ENCODE measurements at regions not wholly inside any gene's neighbourhood (a gene's known extent, or its start where the extent isn't known, plus 50 kb on each side); places are given as distances from the start of the nearest gene placed in this dataset.

DNA sequence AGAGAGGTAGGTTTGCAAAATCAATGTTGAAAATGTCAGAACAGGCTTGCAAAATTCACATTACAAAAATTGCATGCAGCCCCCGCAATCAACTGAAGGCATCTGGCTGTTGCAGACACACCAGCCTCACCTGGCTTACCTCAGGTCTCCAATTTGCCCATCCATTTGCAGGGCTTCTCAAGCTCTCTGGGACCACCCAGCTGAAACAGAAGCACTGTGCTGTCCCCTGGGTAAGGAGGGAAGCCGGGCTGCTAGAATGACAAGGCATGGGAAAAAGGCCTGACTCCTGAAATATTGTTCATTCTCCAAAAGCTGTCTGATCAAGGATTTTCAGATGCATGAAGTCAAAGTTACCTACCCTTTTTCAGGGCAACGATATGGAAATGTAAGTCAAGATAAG lies 52.6 kb upstream of the CD93 start:
- Mint-ChIP-seq H3K27ac (no peak overlapping the region), H3K9me3 (peaks cover 0 to 2% (median 0%) of the 10 kb centered on the region in 7 donors), H3K4me1 (peaks cover 6 to 24% (median 16%) of the 10 kb centered on the region in 4 donors), H3K4me3 (no peak overlapping the region), H3K27me3 (peaks cover 4% of the 10 kb centered on the region), H3K36me3 (no peaks in the 10 kb centered on the region)
- no peaks in the 10 kb centered on the region for H3K36me3 ChIP-seq (ENCODE audit: control insufficient read depth, insufficient read depth, low read length)
- no peak overlapping the region for H3K27ac ChIP-seq (ENCODE audit: insufficient read depth, low read length, poor library complexity, severe bottlenecking)
- ATAC-seq (ENCODE audit: low read depth in 2 of 2) = no peak
- no peak for DNase-seq
- no peaks in the 10 kb centered on the region for H3K9me3 ChIP-seq (ENCODE audit: control insufficient read depth in 2 of 2, low read length in 2 of 2)
- peaks cover 20% of the 10 kb centered on the region for H3K4me1 ChIP-seq (ENCODE audit: control insufficient read depth, insufficient read depth, low read length, poor library complexity, severe bottlenecking)
- H3K27me3 ChIP-seq (ENCODE audit: control insufficient read depth, insufficient read depth, low read length) = no peaks in the 10 kb centered on the region
- H3K4me3 ChIP-seq (ENCODE audit: low read depth, low read length) = no peak overlapping the region

DNA sequence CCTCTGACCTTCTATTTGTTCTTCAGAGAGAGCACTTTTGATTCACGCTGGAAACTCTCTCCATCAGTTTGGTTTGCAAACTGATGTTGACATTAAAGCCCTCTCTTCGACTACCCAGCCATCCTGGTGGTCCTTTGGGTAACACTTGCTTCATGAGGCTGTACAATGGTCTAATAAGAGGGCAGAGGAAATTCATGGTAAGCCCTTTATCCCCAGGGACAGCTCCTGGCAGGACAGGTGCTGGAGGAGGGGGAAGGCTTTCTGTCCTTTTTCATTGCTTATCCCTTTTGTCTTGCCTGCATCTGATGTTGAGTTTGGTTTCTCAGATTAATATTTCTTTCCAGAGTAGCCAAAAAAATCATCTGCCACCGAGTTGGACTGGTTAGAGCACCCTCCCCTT lies 52.1 kb upstream of the CD93 start:
- Histone ChIP-seq H3K27me3 (ENCODE audit: control insufficient read depth, insufficient read depth, low read length) (no peaks in the 10 kb centered on the region), H3K4me3 (ENCODE audit: low read depth, low read length) (no peak overlapping the region), H3K9me3 (ENCODE audit: control insufficient read depth in 2 of 2, low read length in 2 of 2) (no peaks in the 10 kb centered on the region), H3K27ac (ENCODE audit: insufficient read depth, low read length, poor library complexity, severe bottlenecking) (no peak overlapping the region), H3K36me3 (ENCODE audit: control insufficient read depth, insufficient read depth, low read length) (no peaks in the 10 kb centered on the region), H3K4me1 (ENCODE audit: control insufficient read depth, insufficient read depth, low read length, poor library complexity, severe bottlenecking) (peaks cover 19% of the 10 kb centered on the region)
- no peak overlapping the region for H3K4me3 Mint-ChIP-seq
- no peak overlapping the region for H3K27ac Mint-ChIP-seq
- H3K36me3 Mint-ChIP-seq = no peaks in the 10 kb centered on the region
- peaks cover 0 to 2% (median 0%) of the 10 kb centered on the region in 7 donors for H3K9me3 Mint-ChIP-seq
- peaks cover 6 to 20% (median 14%) of the 10 kb centered on the region in 4 donors for H3K4me1 Mint-ChIP-seq
- H3K27me3 Mint-ChIP-seq = peaks cover 4% of the 10 kb centered on the region
- DNase-seq = no peak
- no peak for ATAC-seq (ENCODE audit: low read depth in 2 of 2)

DNA sequence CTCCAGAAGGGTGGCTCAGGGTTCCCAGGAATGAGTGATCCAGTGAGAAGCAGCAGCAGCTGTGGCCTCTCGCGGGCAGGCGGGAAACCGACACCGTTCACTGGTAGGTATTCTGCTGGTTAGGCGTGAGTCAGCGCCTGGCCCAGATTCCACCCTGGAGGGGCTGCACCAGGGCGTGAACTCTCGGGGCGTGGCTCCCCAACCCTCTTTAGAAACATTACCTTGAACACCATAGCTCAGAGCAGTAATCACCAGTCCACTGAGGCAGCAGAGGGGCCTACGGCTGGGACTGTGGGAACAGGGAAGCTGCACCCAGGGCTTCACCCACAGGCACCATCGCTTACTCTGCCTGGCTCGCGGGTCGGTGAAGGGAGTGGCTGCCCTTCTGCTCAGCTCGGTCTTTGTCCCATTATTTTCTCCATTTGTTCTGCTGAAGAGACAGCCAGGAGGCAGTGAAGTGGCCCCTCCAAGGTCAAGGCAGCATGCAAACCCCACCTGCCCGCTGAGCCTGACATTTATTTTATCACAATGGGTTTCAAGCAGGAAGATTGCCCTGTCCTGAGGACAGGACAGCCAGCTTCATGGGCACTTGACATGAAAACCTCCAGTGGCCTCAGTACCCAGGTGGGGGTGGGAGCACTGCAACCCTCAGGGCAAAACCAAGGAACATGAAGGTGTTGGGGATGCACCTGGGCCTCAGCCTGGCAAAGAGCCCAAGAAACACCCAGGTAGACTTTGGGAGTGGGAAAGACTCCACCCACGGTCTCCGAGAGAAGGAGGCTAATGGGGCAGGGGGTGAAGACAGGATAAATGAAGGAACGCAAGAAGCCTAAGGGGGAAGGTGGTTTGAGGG lies 51.0 kb upstream of the CD93 start:
- peaks cover 0 to 2% (median 0%) of the 10 kb centered on the region in 7 donors for H3K9me3 Mint-ChIP-seq
- no peaks in the 10 kb centered on the region for H3K27me3 ChIP-seq (ENCODE audit: control insufficient read depth, insufficient read depth, low read length)
- no peaks in the 10 kb centered on the region for H3K36me3 ChIP-seq (ENCODE audit: control insufficient read depth, insufficient read depth, low read length)
- ATAC-seq (ENCODE audit: low read depth in 2 of 2) (no peak), DNase-seq (no peak)
- no peak overlapping the region for H3K27ac Mint-ChIP-seq
- peaks cover 4% of the 10 kb centered on the region for H3K27me3 Mint-ChIP-seq
- peaks cover 8% of the 10 kb centered on the region for H3K4me1 ChIP-seq (ENCODE audit: control insufficient read depth, insufficient read depth, low read length, poor library complexity, severe bottlenecking)
- peaks cover 0 to 9% (median 5%) of the 10 kb centered on the region in 4 donors for H3K4me1 Mint-ChIP-seq
- H3K4me3 Mint-ChIP-seq = no peak overlapping the region
- H3K9me3 ChIP-seq (ENCODE audit: control insufficient read depth in 2 of 2, low read length in 2 of 2) = no peaks in the 10 kb centered on the region
- H3K27ac ChIP-seq (ENCODE audit: insufficient read depth, low read length, poor library complexity, severe bottlenecking) = no peak overlapping the region
- no peaks in the 10 kb centered on the region for H3K36me3 Mint-ChIP-seq
- no peak overlapping the region for H3K4me3 ChIP-seq (ENCODE audit: low read depth, low read length)

DNA sequence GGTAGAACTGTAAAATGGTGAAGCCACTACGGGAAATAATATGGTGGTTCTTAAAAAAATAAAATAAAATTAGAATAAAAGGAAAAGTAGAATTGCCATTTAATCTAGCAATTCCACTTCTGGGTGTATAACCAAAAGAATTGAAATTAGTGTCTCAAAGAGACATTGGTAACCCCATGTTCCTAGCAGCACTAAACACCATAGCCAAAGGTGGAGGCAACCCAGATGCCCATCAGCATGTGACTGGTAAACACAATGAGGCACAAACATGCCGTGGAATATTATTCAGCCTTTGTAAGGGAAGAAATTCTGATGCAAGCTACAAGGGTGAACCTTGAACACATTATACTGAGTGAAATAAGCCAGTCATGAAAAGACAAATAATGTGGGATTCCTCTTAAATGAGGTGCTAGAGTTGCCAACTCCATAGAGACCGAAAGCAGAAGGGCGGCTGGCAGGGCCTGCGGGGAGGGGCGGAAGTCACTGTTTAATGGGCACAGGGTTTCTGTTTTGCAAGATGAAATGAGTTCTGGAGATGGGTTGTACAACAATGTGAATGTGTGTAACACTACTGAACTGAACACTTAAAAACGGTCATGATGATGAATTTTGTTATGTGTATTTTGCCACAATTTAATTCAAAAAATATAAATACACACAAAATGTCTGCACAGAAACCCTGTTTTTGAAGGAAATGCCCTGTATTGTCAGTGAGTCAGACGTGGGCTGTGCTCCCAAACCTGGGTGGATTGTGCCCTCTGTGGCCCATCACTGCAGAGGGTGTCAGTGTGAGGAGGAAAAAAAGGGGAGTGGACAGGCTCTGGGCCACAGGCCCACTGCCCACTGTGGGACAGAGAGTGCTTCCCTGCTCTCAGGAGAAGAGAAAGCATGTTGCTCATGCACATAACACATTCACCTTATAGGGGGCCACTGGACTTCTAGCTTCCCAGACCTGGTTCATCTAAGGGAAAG lies 49.6 kb upstream of the CD93 start:
- ATAC-seq (ENCODE audit: low read depth in 2 of 2) (no peak), DNase-seq (no peak)
- Mint-ChIP-seq H3K27me3 (peaks cover 4% of the 10 kb centered on the region), H3K27ac (no peak overlapping the region), H3K4me3 (no peak overlapping the region), H3K36me3 (no peaks in the 10 kb centered on the region), H3K4me1 (peaks cover 0 to 2% (median 0%) of the 10 kb centered on the region in 4 donors), H3K9me3 (peaks cover 0 to 2% (median 0%) of the 10 kb centered on the region in 7 donors)
- H3K36me3 ChIP-seq (ENCODE audit: control insufficient read depth, insufficient read depth, low read length) = no peaks in the 10 kb centered on the region
- no peaks in the 10 kb centered on the region for H3K9me3 ChIP-seq (ENCODE audit: control insufficient read depth in 2 of 2, low read length in 2 of 2)
- H3K4me3 ChIP-seq (ENCODE audit: low read depth, low read length) = no peak overlapping the region
- H3K27ac ChIP-seq (ENCODE audit: insufficient read depth, low read length, poor library complexity, severe bottlenecking) = no peak overlapping the region
- H3K27me3 ChIP-seq (ENCODE audit: control insufficient read depth, insufficient read depth, low read length) = no peaks in the 10 kb centered on the region
- H3K4me1 ChIP-seq (ENCODE audit: control insufficient read depth, insufficient read depth, low read length, poor library complexity, severe bottlenecking) = no peaks in the 10 kb centered on the region

Data from CD4-positive, CD25-positive, alpha-beta regulatory T cell (primary cell).